H9 (cell line): ENCODE measurements at regions not wholly inside any gene's neighbourhood (a gene's known extent, or its start where the extent isn't known, plus 50 kb on each side); places are given as distances from the start of the nearest gene placed in this dataset.

ENCODE experiments used
- DNase-seq: peaks from one replicate; pipeline ENCODE4 v3.0.0-alpha.2; 2017
- H2AFZ ChIP-seq: one replicate; pipeline ENCODE4 v1.6.1; 2013; ENCODE audit warnings: mild to moderate bottlenecking, low read length, control low read depth, moderate library complexity
- H2AK5ac ChIP-seq: 2 replicates; pipeline ENCODE4 v1.6.1; 2013; ENCODE audit warnings: low read length, control low read depth, mixed read lengths; ENCODE audit not compliant: insufficient read length
- H2BK120ac ChIP-seq: one replicate; pipeline ENCODE4 v1.6.1; 2013; ENCODE audit warnings: low read depth, mild to moderate bottlenecking, low read length, control low read depth, inconsistent platforms; ENCODE audit not compliant: poor library complexity, severe bottlenecking
- H2BK12ac ChIP-seq: 2 replicates; pipeline ENCODE4 v1.6.1; 2013; ENCODE audit warnings: low read length, control low read depth, mixed read lengths, low read depth; ENCODE audit not compliant: insufficient read length
- H2BK15ac ChIP-seq: 2 replicates; pipeline ENCODE4 v1.6.1; 2013; ENCODE audit warnings: low read depth, low read length, control low read depth
- H2BK20ac ChIP-seq: one replicate; pipeline ENCODE4 v1.6.1; 2013; ENCODE audit warnings: low read depth, mild to moderate bottlenecking, low read length, control low read depth, inconsistent platforms; ENCODE audit not compliant: poor library complexity, severe bottlenecking
- H2BK5ac ChIP-seq: 2 replicates; pipeline ENCODE4 v1.6.1; 2013; ENCODE audit warnings: low read length, control low read depth, mixed read lengths; ENCODE audit not compliant: insufficient read length
- H3K14ac ChIP-seq: 2 replicates; pipeline ENCODE4 v1.6.1; 2013; ENCODE audit warnings: low read length, control low read depth; ENCODE audit not compliant: insufficient read depth
- H3K18ac ChIP-seq: 2 replicates; pipeline ENCODE4 v1.6.1; 2013; ENCODE audit warnings: low read depth, mild to moderate bottlenecking, mixed read lengths, low read length, control low read depth; ENCODE audit not compliant: insufficient read length
- H3K23ac ChIP-seq: 2 replicates; pipeline ENCODE4 v1.6.1; 2013; ENCODE audit warnings: low read length, control low read depth, mixed read lengths, low read depth; ENCODE audit not compliant: insufficient read length
- H3K23me2 ChIP-seq: 2 replicates; pipeline ENCODE4 v1.6.1; 2013; ENCODE audit warnings: low read depth, mild to moderate bottlenecking, mixed read lengths, low read length, control low read depth; ENCODE audit not compliant: insufficient read length, poor library complexity, severe bottlenecking
- H3K27ac ChIP-seq: 2 replicates; pipeline ENCODE4 v1.5.1; 2013; ENCODE audit warnings: low read length, control low read depth, mixed read lengths, low read depth; ENCODE audit not compliant: insufficient read length
- H3K27me3 ChIP-seq: 2 replicates; pipeline ENCODE4 v1.6.1; 2013; ENCODE audit warnings: low read length, control low read depth, inconsistent platforms; ENCODE audit not compliant: insufficient read depth
- H3K4ac ChIP-seq: 2 replicates; pipeline ENCODE4 v1.6.1; 2013; ENCODE audit warnings: low read depth, mild to moderate bottlenecking, control low read depth, inconsistent platforms, low read length, moderate library complexity
- H3K4me1 ChIP-seq: 2 replicates; pipeline ENCODE4 v1.6.1; 2013; ENCODE audit warnings: low read length, control low read depth, inconsistent platforms; ENCODE audit not compliant: insufficient read depth
- H3K4me2 ChIP-seq: 2 replicates; pipeline ENCODE4 v1.6.1; 2013; ENCODE audit warnings: low read length, control low read depth, mixed read lengths; ENCODE audit not compliant: insufficient read length, insufficient read depth
- H3K56ac ChIP-seq: 2 replicates; pipeline ENCODE4 v1.6.1; 2013; ENCODE audit warnings: low read depth, mild to moderate bottlenecking, mixed read lengths, low read length, control low read depth; ENCODE audit not compliant: insufficient read length
- H3K79me1 ChIP-seq: 2 replicates; pipeline ENCODE4 v1.6.1; 2013; ENCODE audit warnings: low read depth, mild to moderate bottlenecking, moderate library complexity, low read length, control low read depth, inconsistent platforms; ENCODE audit not compliant: insufficient read depth, poor library complexity, severe bottlenecking
- H3K79me2 ChIP-seq: 2 replicates; pipeline ENCODE4 v1.6.1; 2013; ENCODE audit warnings: low read length, control low read depth, inconsistent platforms; ENCODE audit not compliant: insufficient read depth
- H3K9ac ChIP-seq: 2 replicates; pipeline ENCODE4 v1.6.1; 2013; ENCODE audit warnings: low read length, control low read depth, mixed read lengths; ENCODE audit not compliant: insufficient read length; ENCODE audit errors: extremely low read depth
- H3K9me3 ChIP-seq: one replicate; pipeline ENCODE4 v1.6.1; 2013; ENCODE audit warnings: low read depth, low read length, inconsistent platforms; ENCODE audit not compliant: control insufficient read depth
- H3T11ph ChIP-seq: one replicate; pipeline ENCODE4 v1.6.1; 2013; ENCODE audit warnings: mild to moderate bottlenecking, low read length, control low read depth, inconsistent platforms
- H4K20me1 ChIP-seq: one replicate; pipeline ENCODE4 v1.6.1; 2013; ENCODE audit not compliant: control insufficient read depth, insufficient read length, insufficient read depth
- H4K5ac ChIP-seq: 2 replicates; pipeline ENCODE4 v1.6.1; 2013; ENCODE audit warnings: low read depth, mild to moderate bottlenecking, mixed read lengths, low read length, control low read depth; ENCODE audit not compliant: insufficient read length
- H4K8ac ChIP-seq: replicated peaks from 2 replicates; pipeline ENCODE4 v1.6.1; 2013; ENCODE audit warnings: low read length, control low read depth, mixed read lengths, low read depth; ENCODE audit not compliant: insufficient read length
- H4K91ac ChIP-seq: 2 replicates; pipeline ENCODE4 v1.6.1; 2013; ENCODE audit warnings: low read depth, mild to moderate bottlenecking, moderate library complexity, mixed read lengths, low read length, control low read depth; ENCODE audit not compliant: insufficient read length
- H3K27ac Mint-ChIP-seq, 3 experiments: 2 replicates in 2 of 3; 3 replicates in 1 of 3; pipeline ENCODE4 v1.8.0; 2020 to 2021; ENCODE audit warnings: mixed read lengths in 3 of 3, mild to moderate bottlenecking in 1 of 3, moderate library complexity in 1 of 3
- H3K27me3 Mint-ChIP-seq: 2 replicates; pipeline ENCODE4 v1.8.0; 2021; ENCODE audit warnings: low read depth, mild to moderate bottlenecking, moderate library complexity, mixed read lengths
- H3K36me3 Mint-ChIP-seq, 3 experiments: 2 replicates in 2 of 3; 3 replicates in 1 of 3; pipeline ENCODE4 v1.8.0; 2020 to 2021; ENCODE audit warnings: low read depth in 3 of 3, mixed read lengths in 3 of 3; ENCODE audit not compliant: insufficient read depth in 1 of 3
- H3K4me1 Mint-ChIP-seq, 2 experiments: 2 replicates each; pipeline ENCODE4 v1.8.0; 2020; ENCODE audit warnings: mixed read lengths in 2 of 2
- H3K4me3 Mint-ChIP-seq, 2 experiments: 2 replicates in 1 of 2; 3 replicates in 1 of 2; pipeline ENCODE4 v1.8.0; 2020 to 2021; ENCODE audit warnings: mild to moderate bottlenecking in 2 of 2, mixed read lengths in 2 of 2, moderate library complexity in 1 of 2
- H3K9me3 Mint-ChIP-seq, 2 experiments: 2 replicates in 1 of 2; 3 replicates in 1 of 2; pipeline ENCODE4 v1.8.0; 2020; ENCODE audit warnings: mild to moderate bottlenecking in 2 of 2, mixed read lengths in 2 of 2, moderate library complexity in 1 of 2
- WGBS: extraction: QIAGEN DNeasy Blood & Tissue Kit; methylation state at CpG from one replicate; pipeline ENCODE4 v1.1.7; 2013; ENCODE audit warnings: missing lambda C conversion rate, low lambda C conversion rate, mixed read lengths; ENCODE audit not compliant: insufficient read length; ENCODE audit errors: extremely low coverage; 5-methylcytosine and 5-hydroxymethylcytosine counted together
- TF ChIP-seq, protein P1 (sequence below): fragments of 200-600 bp; sonication (generic); conservative IDR thresholded peaks from 3 replicates; pipeline ENCODE4 v1.8.0; 2021; ENCODE audit warnings: antibody characterized with exemption, mild to moderate bottlenecking

DNA sequence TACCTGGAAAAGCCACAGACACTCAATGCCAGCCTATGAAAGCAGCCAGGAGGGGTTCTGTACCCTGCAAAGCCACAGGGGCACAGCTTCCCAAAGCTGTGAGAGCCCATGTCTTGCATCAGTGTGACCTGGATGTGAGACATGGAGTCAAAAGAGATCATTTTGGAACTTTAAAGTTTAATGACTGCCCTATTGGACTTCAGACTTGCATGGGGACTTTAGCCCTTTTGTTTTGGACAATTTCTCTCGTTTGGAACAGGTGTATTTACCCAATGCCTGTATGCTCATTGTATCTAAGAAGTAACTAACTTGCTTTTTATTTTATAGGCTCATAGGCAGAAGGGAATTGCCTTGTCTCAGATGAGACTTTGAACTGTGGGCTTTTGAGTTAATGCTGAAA is 244.9 kb upstream of the TYRP1 start:
- no peak overlapping the region for H3K4me3 Mint-ChIP-seq
- H3K27ac Mint-ChIP-seq, result peak overlapping the region in 1 of 3 experiments; percentile 31; a peak in 1 of 7 replicates
- H3K36me3 Mint-ChIP-seq, result peaks cover 0 to 4% (median 0%) of the 10 kb centered on the region in 3 experiments; a peak in 4 of 7 replicates
- no peak overlapping the region for H2BK5ac ChIP-seq
- H3K23ac ChIP-seq, result no peak overlapping the region
- no peak overlapping the region for H3K4ac ChIP-seq
- H2BK20ac ChIP-seq, result no peak overlapping the region
- no peak overlapping the region for H3T11ph ChIP-seq
- no peak for DNase-seq
- no peaks in the 10 kb centered on the region; a peak in 1 of 5 replicates for H3K9me3 Mint-ChIP-seq
- H3K79me1 ChIP-seq, result no peaks in the 10 kb centered on the region
- WGBS, result no CpG with 5 or more reads among the region's 1 CpG
- H4K91ac ChIP-seq, result no peak overlapping the region
- H3K23me2 ChIP-seq, result no peaks in the 10 kb centered on the region
- no peak overlapping the region for H4K5ac ChIP-seq
- H2BK15ac ChIP-seq, result no peak overlapping the region
- H3K18ac ChIP-seq, result no peak overlapping the region
- H3K27me3 Mint-ChIP-seq, result no peaks in the 10 kb centered on the region
- H3K9ac ChIP-seq, result no peak overlapping the region
- no peak overlapping the region for H3K14ac ChIP-seq
- no peak overlapping the region for H2BK12ac ChIP-seq
- no peaks in the 10 kb centered on the region for H4K20me1 ChIP-seq
- no peak overlapping the region for H2AK5ac ChIP-seq
- no peak overlapping the region for H3K4me2 ChIP-seq
- H2AFZ ChIP-seq, result no peak overlapping the region
- H3K4me1 Mint-ChIP-seq, result peaks cover 3 to 10% of the 10 kb centered on the region in 2 experiments; a peak in 2 of 4 replicates
- no peak overlapping the region for H4K8ac ChIP-seq
- H3K27me3 ChIP-seq, result no peaks in the 10 kb centered on the region
- no peaks in the 10 kb centered on the region for H3K9me3 ChIP-seq
- no peak overlapping the region for H3K27ac ChIP-seq
- H3K56ac ChIP-seq, result no peak overlapping the region
- no peaks in the 10 kb centered on the region for H3K79me2 ChIP-seq
- no peaks in the 10 kb centered on the region for H3K4me1 ChIP-seq
- TF ChIP-seq, protein P1, sequence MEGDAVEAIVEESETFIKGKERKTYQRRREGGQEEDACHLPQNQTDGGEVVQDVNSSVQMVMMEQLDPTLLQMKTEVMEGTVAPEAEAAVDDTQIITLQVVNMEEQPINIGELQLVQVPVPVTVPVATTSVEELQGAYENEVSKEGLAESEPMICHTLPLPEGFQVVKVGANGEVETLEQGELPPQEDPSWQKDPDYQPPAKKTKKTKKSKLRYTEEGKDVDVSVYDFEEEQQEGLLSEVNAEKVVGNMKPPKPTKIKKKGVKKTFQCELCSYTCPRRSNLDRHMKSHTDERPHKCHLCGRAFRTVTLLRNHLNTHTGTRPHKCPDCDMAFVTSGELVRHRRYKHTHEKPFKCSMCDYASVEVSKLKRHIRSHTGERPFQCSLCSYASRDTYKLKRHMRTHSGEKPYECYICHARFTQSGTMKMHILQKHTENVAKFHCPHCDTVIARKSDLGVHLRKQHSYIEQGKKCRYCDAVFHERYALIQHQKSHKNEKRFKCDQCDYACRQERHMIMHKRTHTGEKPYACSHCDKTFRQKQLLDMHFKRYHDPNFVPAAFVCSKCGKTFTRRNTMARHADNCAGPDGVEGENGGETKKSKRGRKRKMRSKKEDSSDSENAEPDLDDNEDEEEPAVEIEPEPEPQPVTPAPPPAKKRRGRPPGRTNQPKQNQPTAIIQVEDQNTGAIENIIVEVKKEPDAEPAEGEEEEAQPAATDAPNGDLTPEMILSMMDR, result no peak
- H2BK120ac ChIP-seq, result no peak overlapping the region
